HEK293 (cell line): ENCODE measurements at regions not wholly inside any gene's neighbourhood (a gene's known extent, or its start where the extent isn't known, plus 50 kb on each side); places are given as distances from the start of the nearest gene placed in this dataset.

ENCODE experiments used
- CTCF ChIP-seq: fragments of 450-650 bp; formaldehyde crosslinking; IDR thresholded peaks from 2 replicates; pipeline ENCODE4 v1.5.1; 2016; ENCODE audit warnings: missing biosample characterization, missing genetic modification characterization
- MEIS1 ChIP-seq: sonication (generic); formaldehyde crosslinking; IDR thresholded peaks from 2 replicates; pipeline ENCODE4 v1.8.1; 2022; ENCODE audit warnings: missing genetic modification reagents, mild to moderate bottlenecking, borderline replicate concordance
- ZBTB8A ChIP-seq: fragments of 450-650 bp; formaldehyde crosslinking; IDR thresholded peaks from 2 replicates; pipeline ENCODE4 v1.5.1; 2016; ENCODE audit warnings: missing biosample characterization, missing genetic modification characterization
- ZNF24 ChIP-seq: fragments of 450-650 bp; formaldehyde crosslinking; IDR thresholded peaks from 2 replicates; pipeline ENCODE4 v1.5.1; 2016; ENCODE audit warnings: missing biosample characterization, missing genetic modification characterization
- ZNF394 ChIP-seq: fragments of 450-650 bp; formaldehyde crosslinking; IDR thresholded peaks from 2 replicates; pipeline ENCODE4 v1.5.1; 2016; ENCODE audit warnings: missing biosample characterization, missing genetic modification characterization, mild to moderate bottlenecking, moderate library complexity, borderline replicate concordance
- ZNF704 ChIP-seq: fragments of 450-650 bp; formaldehyde crosslinking; IDR thresholded peaks from 2 replicates; pipeline ENCODE4 v1.5.1; 2016; ENCODE audit warnings: missing biosample characterization, missing genetic modification characterization

GRCh38 chr6:87772597-87773530 lies 70.8 kb upstream of the AKIRIN2 start:
- no peak for TF ChIP-seq ZNF24 (tag by site-specific recombination)
- TF ChIP-seq ZBTB8A (tag by site-specific recombination): no peak
- TF ChIP-seq ZNF394 (tag by site-specific recombination): no peak
- TF ChIP-seq ZNF704 (tag by site-specific recombination): no peak
- no peak for TF ChIP-seq MEIS1
- no peak for TF ChIP-seq CTCF
